HCT116 (cell line): ENCODE measurements at regions not wholly inside any gene's neighbourhood (a gene's known extent, or its start where the extent isn't known, plus 50 kb on each side); places are given as distances from the start of the nearest gene placed in this dataset.

ENCODE experiments used
- ATAC-seq: fragments of 200-7000 bp; cut with Tn5 transposase; 2 replicates; pipeline ENCODE4 v1.9.1; 2020; ENCODE audit warnings: mild to moderate bottlenecking, moderate library complexity
- BruUV-seq: library from RNA; stranded (reverse); fragments of 400-500 nt; replicated peaks from 2 replicates; lab custom pipeline; 2021; lab: Mats Ljungman, UMichigan
- CTCF ChIA-PET: fragments of 300-600 bp; sonication (Branson Sonifier 250); formaldehyde crosslinking; loops from one replicate; lab custom pipeline; 2021; ENCODE audit warnings: antibody characterized with exemption; lab: Charles Lee
- POLR2A ChIA-PET: fragments of 300-600, 350-600 bp; sonication (Branson Sonifier 250); formaldehyde crosslinking; loops from one replicate; lab custom pipeline; 2021; ENCODE audit warnings: antibody characterized with exemption; lab: Charles Lee
- RAD21 ChIA-PET, 2 experiments: fragments of 300-600 bp; sonication (Branson Sonifier 250); formaldehyde crosslinking; loops; one replicate each; lab custom pipeline; 2023; ENCODE audit warnings: low total read pairs in 2 of 2; ENCODE audit not compliant: uncharacterized antibody in 2 of 2, unreplicated experiment in 2 of 2, low non-redundant PET in 1 of 2; lab: Charles Lee
- DNase-seq: peaks from one replicate; pipeline ENCODE4 v3.0.0-alpha.2; 2010; ENCODE audit warnings: low read depth, low spot score
- H2AFZ ChIP-seq: fragments of 200-600 bp; shearing (Covaris generic), sonication (generic); 2 replicates; pipeline ENCODE4 v1.6.1; 2017; ENCODE audit warnings: low read depth, mixed run types, mixed read lengths, antibody characterized with exemption, low read length; ENCODE audit not compliant: poor library complexity, severe bottlenecking
- H3K27ac ChIP-seq: 2 replicates; pipeline ENCODE4 v1.5.1; 2012; ENCODE audit warnings: low read depth, low read length
- H3K27me3 ChIP-seq: fragments of 200-600 bp; sonication (generic); 2 replicates; pipeline ENCODE4 v1.6.1; 2016; ENCODE audit warnings: mixed run types, low read length, mixed read lengths; ENCODE audit not compliant: insufficient read depth
- H3K36me3 ChIP-seq, 2 experiments: fragments of 200-500 bp in 1 of 2; fragments of 200-600 bp in 1 of 2; sonication (Bioruptor generic) in 1 of 2; sonication (generic) in 1 of 2; 2 replicates each; pipeline versions ENCODE4 v1.5.1 to v1.6.1; 2014 to 2016; ENCODE audit warnings: low read length in 2 of 2, inconsistent platforms in 1 of 2, mixed read lengths in 1 of 2, mixed run types in 1 of 2; ENCODE audit not compliant: insufficient read depth in 2 of 2, control insufficient read depth in 1 of 2
- H3K4me1 ChIP-seq, 2 experiments: fragments of 200-600 bp in 1 of 2; sonication (generic) in 1 of 2; 2 replicates each; pipeline versions ENCODE4 v1.5.1 to v1.6.1; 2012 to 2017; ENCODE audit warnings: low read length in 2 of 2, inconsistent platforms in 1 of 2, mild to moderate bottlenecking in 1 of 2, mixed read lengths in 1 of 2, mixed run types in 1 of 2, moderate library complexity in 1 of 2; ENCODE audit not compliant: insufficient read depth in 2 of 2, control insufficient read depth in 1 of 2
- H3K4me2 ChIP-seq: fragments of 200-600 bp; sonication (generic); 2 replicates; pipeline ENCODE4 v1.6.1; 2017; ENCODE audit warnings: mixed run types, low read length, mixed read lengths
- H3K4me3 ChIP-seq, 2 experiments: fragments of 200-600 bp in 1 of 2; sonication (generic) in 1 of 2; replicated peaks in 1 of 2; 2 replicates each; pipeline ENCODE4 v1.5.1; 2011 to 2016; ENCODE audit warnings: low read length in 2 of 2, control low read depth in 1 of 2, low read depth in 1 of 2, mild to moderate bottlenecking in 1 of 2, mixed read lengths in 1 of 2, mixed run types in 1 of 2
- H3K79me2 ChIP-seq: fragments of 200-600 bp; sonication (generic); 2 replicates; pipeline ENCODE4 v1.6.1; 2017; ENCODE audit warnings: mild to moderate bottlenecking, mixed run types, low read length, moderate library complexity, mixed read lengths; ENCODE audit not compliant: insufficient read depth
- H3K9ac ChIP-seq: fragments of 200-600 bp; sonication (generic); 2 replicates; pipeline ENCODE4 v1.6.1; 2016; ENCODE audit warnings: low read length, mixed read lengths
- H3K9me2 ChIP-seq: fragments of 200-600 bp; sonication (generic), shearing (Covaris generic); 2 replicates; pipeline ENCODE4 v1.6.1; 2017; ENCODE audit warnings: mixed run types, mild to moderate bottlenecking, moderate library complexity; ENCODE audit not compliant: insufficient read depth
- H3K9me3 ChIP-seq, 2 experiments: fragments of 200-500 bp in 1 of 2; fragments of 200-600 bp in 1 of 2; sonication (Bioruptor generic) in 1 of 2; sonication (generic) in 1 of 2; 2 replicates each; pipeline ENCODE4 v1.6.1; 2014 to 2017; ENCODE audit warnings: low read length in 2 of 2, mixed read lengths in 2 of 2, inconsistent platforms in 1 of 2, low read depth in 1 of 2, mild to moderate bottlenecking in 1 of 2, mixed run types in 1 of 2, moderate library complexity in 1 of 2; ENCODE audit not compliant: control insufficient read depth in 1 of 2, insufficient read depth in 1 of 2
- H4K20me1 ChIP-seq: fragments of 200-600 bp; sonication (generic), shearing (Covaris generic); 2 replicates; pipeline ENCODE4 v1.6.1; 2017; ENCODE audit warnings: mixed run types, mild to moderate bottlenecking, moderate library complexity; ENCODE audit not compliant: insufficient read depth
- CEBPB ChIP-seq: IDR thresholded peaks from 2 replicates; pipeline ENCODE4 v1.6.1; 2012; ENCODE audit warnings: low read depth
- EGR1 ChIP-seq: IDR thresholded peaks from 2 replicates; pipeline ENCODE4 v1.6.1; 2012; ENCODE audit warnings: low read depth
- EZH2phosphoT487 ChIP-seq: fragments of 200-600 bp; IDR thresholded peaks from 2 replicates; pipeline ENCODE4 v1.6.1; 2018; ENCODE audit warnings: antibody characterized with exemption, borderline replicate concordance
- FOSL1 ChIP-seq: IDR thresholded peaks from 2 replicates; pipeline ENCODE4 v1.6.1; 2012; ENCODE audit warnings: low read depth
- RAD21 ChIP-seq: IDR thresholded peaks from 2 replicates; pipeline ENCODE4 v1.6.1; 2012; ENCODE audit warnings: low read depth, mild to moderate bottlenecking
- REST ChIP-seq: IDR thresholded peaks from 2 replicates; pipeline ENCODE4 v1.6.1; 2012; ENCODE audit warnings: low read depth
- SP1 ChIP-seq: IDR thresholded peaks from 2 replicates; pipeline ENCODE4 v1.6.1; 2012; ENCODE audit warnings: low read depth
- SRF ChIP-seq: IDR thresholded peaks from 2 replicates; pipeline ENCODE4 v1.6.1; 2012; ENCODE audit warnings: low read depth
- YY1 ChIP-seq: IDR thresholded peaks from 2 replicates; pipeline ENCODE4 v1.6.1; 2011; ENCODE audit warnings: low read length, low read depth, moderate library complexity, mild to moderate bottlenecking; ENCODE audit not compliant: insufficient replicate concordance; ENCODE audit errors: extremely low read depth
- ZFX ChIP-seq: fragments of 450-650 bp; IDR thresholded peaks from 2 replicates; pipeline ENCODE4 v1.6.1; 2017
- intact Hi-C: fragments of 100-400 bp; cut with micrococcal nuclease; formaldehyde crosslinking; loops from 2 replicates; pipeline ENCODE4 v1.10.0; 2022
- TF ChIP-seq, protein P1 (sequence below): IDR thresholded peaks from 2 replicates; pipeline ENCODE4 v1.6.1; 2012

DNA sequence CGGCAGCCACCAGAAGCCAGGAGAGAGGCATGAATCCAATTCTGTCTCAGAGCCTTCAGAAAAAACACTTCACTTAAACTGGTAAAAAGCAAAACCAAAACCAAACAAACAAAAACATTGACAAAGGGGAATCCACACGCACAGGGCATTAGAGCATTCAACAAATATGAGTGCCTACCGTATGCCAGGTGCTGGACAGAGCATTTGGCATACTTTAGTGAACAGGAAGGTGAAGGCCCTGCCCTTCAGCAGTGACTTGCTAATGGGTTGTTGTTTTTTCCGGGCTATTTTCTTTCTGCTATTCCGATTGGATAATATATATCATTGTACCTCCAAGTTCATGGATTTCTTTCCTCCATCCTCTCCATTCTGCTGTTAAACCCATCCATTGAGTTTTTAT lies 71.7 kb upstream of the RUFY1 start:
- Histone ChIP-seq H3K79me2 (no peaks in the 10 kb centered on the region), H2AFZ (no peak overlapping the region), H3K4me2 (no peak overlapping the region), H3K27me3 (no peaks in the 10 kb centered on the region), H3K27ac (no peak overlapping the region), H3K9me3 (no peaks in the 10 kb centered on the region), H4K20me1 (no peaks in the 10 kb centered on the region), H3K9ac (no peak overlapping the region), H3K4me3 (no peak overlapping the region), H3K9me2 (no peaks in the 10 kb centered on the region), H3K4me1 (no peaks in the 10 kb centered on the region), H3K36me3 (no peaks in the 10 kb centered on the region)
- TF ChIP-seq, protein P1, sequence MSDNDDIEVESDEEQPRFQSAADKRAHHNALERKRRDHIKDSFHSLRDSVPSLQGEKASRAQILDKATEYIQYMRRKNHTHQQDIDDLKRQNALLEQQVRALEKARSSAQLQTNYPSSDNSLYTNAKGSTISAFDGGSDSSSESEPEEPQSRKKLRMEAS, result no peak
- TF ChIP-seq EGR1 (no peak), ZFX (no peak), REST (0 out of 2 replicates have a peak, but pooled peaks have one; percentile 3)
- DNase-seq (no peak), ATAC-seq (no peak)
- intact Hi-C loops, result no loop called here
- ChIA-PET RAD21 (no interaction called here), POLR2A (no interaction called here), CTCF (no interaction called here)
- no TSS peak for BruUV-seq

DNA sequence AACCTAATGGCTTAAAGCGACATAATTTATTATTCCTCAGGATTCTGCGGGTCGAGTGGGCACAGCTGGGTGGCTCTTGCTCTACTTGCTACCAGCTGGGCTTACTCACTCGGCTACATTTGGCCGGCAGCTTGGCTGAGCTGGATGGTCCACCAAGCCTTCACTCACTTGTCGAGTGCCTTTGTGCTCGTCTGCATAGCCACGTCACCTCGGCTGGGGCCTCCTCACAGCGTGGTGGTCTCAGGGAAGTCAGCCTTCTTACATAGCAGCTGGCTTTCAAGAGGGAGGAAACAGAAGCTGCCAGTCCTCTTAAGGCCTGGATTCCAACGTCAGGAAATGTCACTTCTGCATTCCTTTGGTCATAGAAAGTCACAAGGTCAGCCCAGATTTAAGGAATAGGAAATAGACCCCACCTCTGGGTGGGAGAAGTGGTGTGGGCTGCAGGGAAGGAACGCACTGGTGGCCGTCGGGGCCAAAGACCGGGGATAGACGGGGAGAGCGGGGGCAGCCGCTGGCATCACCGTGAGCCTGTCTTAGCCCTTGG lies 75.1 kb upstream of the RUFY1 start:
- ChIA-PET POLR2A (no interaction called here), RAD21 (no interaction called here), CTCF (no interaction called here)
- ATAC-seq (no peak), DNase-seq (no peak)
- Histone ChIP-seq H3K9me2 (no peaks in the 10 kb centered on the region), H3K27me3 (no peaks in the 10 kb centered on the region), H3K4me2 (no peak overlapping the region), H4K20me1 (no peaks in the 10 kb centered on the region), H3K27ac (no peak overlapping the region), H3K4me3 (no peak overlapping the region), H2AFZ (no peak overlapping the region), H3K4me1 (no peaks in the 10 kb centered on the region), H3K9ac (no peak overlapping the region), H3K36me3 (no peaks in the 10 kb centered on the region), H3K9me3 (no peaks in the 10 kb centered on the region), H3K79me2 (no peaks in the 10 kb centered on the region)
- TF ChIP-seq EGR1 (no peak), SRF (no peak), YY1 (no peak), RAD21 (no peak), SP1 (no peak), CEBPB (no peak), FOSL1 (no peak), EZH2phosphoT487 (no peak)
- TF ChIP-seq, protein P1, result no peak
- intact Hi-C loops, result no loop called here
- BruUV-seq, result no TSS peak
